ENCODE measurements at regions not wholly inside any gene's neighbourhood (a gene's known extent, or its start where the extent isn't known, plus 50 kb on each side); places are given as distances from the start of the nearest gene placed in this dataset.

- TF ChIP-seq CTCF (IDR thresholded peaks at IDR 0.05) (no peak), POLR2AphosphoS5 (IDR thresholded peaks at IDR 0.05) (no peak)
These were observed 343.5 kb upstream of the FANCL start for GRCh38 chr2:58584606-58585118.

All from transverse colon (tissue), 4 donors.